ENCODE measurements at regions not wholly inside any gene's neighbourhood (a gene's known extent, or its start where the extent isn't known, plus 50 kb on each side); places are given as distances from the start of the nearest gene placed in this dataset.
A peak's percentile ranks its signal among the peaks of the same experiment; 100 is the strongest.
"Not testable (repeated sequence)": the region's sequence is repeated elsewhere in the genome, so short reads cannot be mapped to it uniquely, and the experiment has no call there.

- DNase-seq (ENCODE audit: low spot score): peak; percentile 19
Measured at GRCh38 chr9:104269996-104270963, 176.2 kb downstream of the SMC2 start.

- no peak for DNase-seq (ENCODE audit: low spot score)
Measured at GRCh38 chr9:104276709-104277245, 182.7 kb downstream of the SMC2 start.

DNA sequence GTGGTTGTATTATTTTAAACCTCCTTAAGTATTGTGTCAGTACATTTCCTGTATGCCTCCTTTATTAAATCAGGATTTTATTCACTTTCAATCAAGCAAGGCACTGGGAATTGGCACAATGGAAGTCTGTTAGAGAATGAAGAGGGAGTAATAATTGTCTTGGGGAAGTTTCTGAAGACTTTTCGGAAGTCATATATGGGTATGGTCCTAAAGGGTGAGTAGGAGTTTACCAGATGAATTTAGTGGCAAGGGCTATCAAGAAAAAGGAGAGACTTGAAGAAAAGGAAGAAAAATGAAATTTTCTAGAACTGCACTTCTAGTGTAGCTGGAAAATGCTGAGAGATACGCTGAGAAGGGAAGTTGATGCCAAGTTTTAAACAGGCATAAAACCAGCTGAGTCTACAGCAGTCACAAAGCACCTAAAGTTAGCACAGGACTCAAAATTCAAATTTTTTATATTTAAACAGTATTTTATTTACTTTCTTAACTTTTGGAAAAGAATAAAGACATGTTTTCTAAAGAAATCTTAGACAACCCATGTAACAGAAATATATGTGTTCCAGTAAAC, 184.9 kb downstream of the SMC2 start:
- no peak for DNase-seq (ENCODE audit: low spot score)

- DNase-seq (ENCODE audit: low spot score): no peak
Measured at GRCh38 chr9:104279535-104280177, 185.5 kb downstream of the SMC2 start.

DNA sequence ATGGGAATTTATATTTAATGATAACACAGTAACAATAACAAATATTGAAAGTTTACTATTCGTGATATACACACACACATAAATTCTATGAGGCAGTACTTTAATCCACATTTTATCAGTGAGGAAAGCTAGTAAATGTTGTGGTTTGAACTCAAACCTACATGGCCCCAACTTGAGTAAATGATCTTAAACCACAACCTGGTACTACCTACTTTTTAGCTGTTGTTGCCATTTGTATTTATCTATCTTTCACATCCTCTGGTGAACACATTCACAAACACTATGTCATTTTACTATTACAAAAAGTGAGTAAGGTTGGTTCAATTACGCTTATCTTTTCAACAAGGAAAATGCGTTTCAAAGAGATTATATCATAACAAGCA, 186.1 kb downstream of the SMC2 start:
- DNase-seq (ENCODE audit: low spot score): no peak

DNA sequence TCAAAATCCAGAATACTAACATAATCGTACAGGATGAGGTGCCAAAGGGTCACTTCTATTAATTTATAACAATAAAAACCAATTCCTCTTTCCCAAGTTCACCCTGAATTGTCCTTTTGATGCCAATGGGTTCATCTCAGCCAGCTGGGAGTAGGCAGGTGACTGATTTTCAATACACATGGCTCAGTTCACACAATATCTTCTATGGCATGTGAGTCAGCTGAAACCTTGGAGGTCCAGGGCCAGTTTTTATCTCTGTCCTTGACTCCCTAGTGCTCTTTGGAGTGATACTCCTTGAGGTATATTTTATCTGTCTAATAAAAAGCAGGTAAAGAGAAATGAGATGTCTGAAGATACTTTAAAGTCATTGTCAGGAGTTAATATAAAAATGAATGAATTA, 186.6 kb downstream of the SMC2 start:
- DNase-seq (ENCODE audit: low spot score): no peak

DNA sequence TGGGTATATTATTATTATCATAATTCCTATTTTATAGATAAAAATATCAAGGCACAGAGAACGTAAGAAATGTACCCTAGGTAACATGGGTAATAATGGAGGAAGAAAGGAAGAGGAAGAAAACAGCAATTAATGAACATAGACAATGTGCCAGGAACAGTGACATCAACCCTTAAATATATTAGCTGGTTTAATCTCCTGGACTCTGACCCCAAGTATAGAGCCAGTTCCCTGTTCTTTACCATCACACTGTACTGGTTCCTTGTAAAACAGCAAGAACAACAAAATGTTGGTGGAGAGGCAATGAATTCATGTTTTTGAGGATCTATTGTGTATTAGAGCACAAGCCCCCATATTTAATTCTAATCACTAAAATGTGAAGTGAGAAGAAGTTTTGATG, 192.1 kb downstream of the SMC2 start:
- no peak for DNase-seq (ENCODE audit: low spot score)

- DNase-seq (ENCODE audit: low spot score): no peak
Measured at GRCh38 chr9:104286799-104287198, 192.7 kb downstream of the SMC2 start.

GRCh38 chr9:104287253-104287878, 193.3 kb downstream of the SMC2 start:
- no peak for DNase-seq (ENCODE audit: low spot score)

GRCh38 chr9:104293877-104294276, 199.8 kb downstream of the SMC2 start:
- DNase-seq (ENCODE audit: low spot score): no peak

GRCh38 chr9:104300124-104300523, 203.9 kb upstream of the OR13F1 start:
- DNase-seq (ENCODE audit: low spot score): no peak

DNA sequence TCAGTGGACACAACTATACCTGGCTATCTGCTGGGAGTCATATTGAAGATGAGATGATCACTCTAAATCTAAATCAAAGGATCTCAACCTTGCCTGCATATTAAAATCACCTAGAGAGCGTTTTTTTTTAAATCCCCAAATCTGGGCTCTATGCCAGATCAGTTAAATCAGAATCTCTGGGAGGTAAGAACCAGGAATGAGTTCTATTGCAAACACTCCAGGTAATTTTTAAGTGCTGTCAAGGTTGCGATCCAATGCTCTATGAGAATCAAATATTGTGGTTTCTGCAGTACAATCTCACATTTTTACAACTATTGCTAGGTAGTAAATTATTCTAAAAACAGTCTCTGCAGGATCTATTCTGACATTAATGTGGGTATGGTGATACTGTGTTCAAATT, 202.3 kb upstream of the OR13F1 start:
- no peak for DNase-seq (ENCODE audit: low spot score)

DNA sequence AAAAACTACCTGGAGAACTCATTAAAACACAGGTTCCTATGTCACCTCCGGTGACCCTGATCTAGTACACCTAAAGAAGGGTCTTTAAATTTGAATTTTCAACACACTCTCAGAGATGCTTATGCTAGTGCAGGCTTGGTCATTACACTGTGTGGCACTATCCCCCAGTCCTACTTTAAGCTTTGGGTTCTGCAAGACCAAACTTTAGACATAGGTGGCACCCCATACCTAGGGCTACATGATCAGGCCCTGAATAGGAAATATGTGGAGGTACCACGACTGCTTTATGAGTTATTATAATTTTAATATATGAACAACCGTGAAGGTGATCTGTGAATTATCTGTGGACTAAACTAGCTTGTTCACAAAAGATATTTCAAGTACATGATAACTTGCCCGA, 201.3 kb upstream of the OR13F1 start:
- DNase-seq (ENCODE audit: low spot score): no peak

- DNase-seq (ENCODE audit: low spot score): no peak
Measured at GRCh38 chr9:104304925-104305324, 199.1 kb upstream of the OR13F1 start.

DNA sequence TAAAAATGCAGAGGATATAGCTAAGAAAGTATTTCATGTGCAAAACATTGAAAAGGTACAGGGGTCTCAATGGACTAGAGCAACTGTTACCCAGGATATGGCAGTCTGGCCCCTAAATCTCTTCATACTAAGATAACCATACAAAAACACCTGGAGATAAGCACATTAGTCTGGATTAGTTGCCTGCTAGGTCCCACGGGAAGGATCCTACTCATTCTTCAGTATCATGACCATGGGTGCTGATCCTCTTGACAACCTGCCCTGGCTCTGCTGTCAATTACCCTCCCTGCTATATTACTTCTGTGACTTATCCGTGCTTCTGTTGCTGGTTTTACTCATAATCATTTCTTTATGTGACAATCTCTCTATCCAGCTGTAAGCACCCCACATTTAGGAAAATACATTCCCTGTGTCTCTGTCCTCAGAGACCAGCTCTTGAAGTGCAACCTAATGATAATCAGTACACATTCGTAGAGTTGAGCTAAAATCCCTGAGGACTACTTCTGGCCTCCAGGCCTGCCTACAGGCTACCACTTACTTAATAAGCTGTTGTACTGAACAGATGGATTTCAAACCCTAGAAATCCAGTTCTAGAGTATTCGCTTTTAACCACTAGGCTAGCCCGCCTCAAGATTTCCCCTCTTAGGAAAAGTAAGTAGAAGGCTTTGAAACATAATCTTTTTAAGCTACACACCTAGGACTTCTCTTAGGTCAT, 190.5 kb upstream of the OR13F1 start:
- no peak for DNase-seq (ENCODE audit: low spot score)

- DNase-seq (ENCODE audit: low spot score): not testable (repeated sequence)
Measured at GRCh38 chr9:104316201-104317009, 187.7 kb upstream of the OR13F1 start.

DNA sequence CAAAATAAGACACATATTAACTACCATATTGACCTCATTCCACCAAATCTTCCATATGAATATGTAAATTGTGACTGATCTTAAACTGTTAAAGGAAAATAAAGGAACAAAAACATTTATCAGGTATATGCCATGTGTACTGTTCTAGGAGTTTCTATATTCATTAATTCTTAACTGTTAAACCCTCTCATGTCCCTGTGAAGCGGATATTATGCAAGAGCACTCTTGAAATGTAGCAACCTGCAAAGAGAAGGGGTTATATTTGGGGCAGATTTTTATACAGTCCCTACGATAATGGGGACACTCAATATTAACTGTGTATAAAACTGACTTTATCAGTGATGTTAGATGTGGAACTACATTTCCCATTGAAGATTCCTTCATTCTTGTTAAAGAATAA, 184.9 kb upstream of the OR13F1 start:
- no peak for DNase-seq (ENCODE audit: low spot score)

DNA sequence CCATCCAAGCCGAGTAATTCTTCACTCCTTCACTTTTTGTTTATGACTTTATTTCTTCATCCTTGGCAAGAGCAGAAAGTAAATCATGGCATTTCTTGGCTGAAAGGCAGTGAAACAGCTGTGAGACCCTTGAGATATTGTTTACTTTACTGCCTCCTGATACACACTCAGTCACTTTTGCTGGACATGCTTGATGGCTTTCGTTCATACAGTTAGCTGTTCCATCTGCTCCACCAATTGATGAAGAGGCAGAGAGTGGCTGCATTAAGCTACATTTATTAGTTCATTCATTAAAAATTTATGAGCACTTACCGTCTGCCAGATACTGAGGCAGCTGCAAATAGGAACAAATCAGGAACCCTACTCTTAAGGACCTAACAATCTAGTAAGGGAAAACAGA, 184.4 kb upstream of the OR13F1 start:
- no peak for DNase-seq (ENCODE audit: low spot score)

DNA sequence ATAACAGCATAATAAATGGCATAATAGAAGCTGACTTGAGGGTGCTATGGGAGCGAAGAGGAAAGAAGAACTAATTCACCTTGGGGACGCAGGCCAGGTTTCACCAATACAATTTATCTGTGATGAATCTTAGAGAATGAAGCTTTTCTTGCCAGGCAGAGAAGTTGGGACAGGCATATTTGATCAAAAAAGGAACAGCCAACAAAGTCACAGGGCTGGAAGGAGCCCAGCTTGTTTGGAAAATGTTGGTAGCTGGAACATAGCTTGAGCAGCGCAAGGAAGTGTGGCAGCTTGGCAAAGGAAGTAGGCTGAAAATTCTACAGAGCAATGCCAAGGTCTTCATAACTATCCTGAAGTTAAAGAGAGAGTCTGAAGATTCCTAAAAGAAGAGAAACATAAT, 181.5 kb upstream of the OR13F1 start:
- DNase-seq (ENCODE audit: low spot score): no peak

GRCh38 chr9:104323967-104324694, 179.9 kb upstream of the OR13F1 start:
- DNase-seq (ENCODE audit: low spot score): not testable (repeated sequence)

Measured in HT-29 (cell line).